Left renal pelvis (tissue), 4 donors: ENCODE measurements at regions not wholly inside any gene's neighbourhood (a gene's known extent, or its start where the extent isn't known, plus 50 kb on each side); places are given as distances from the start of the nearest gene placed in this dataset.
"Not testable (repeated sequence)": the region's sequence is repeated elsewhere in the genome, so short reads cannot be mapped to it uniquely, and the experiment has no call there.

ENCODE experiments used
- DNase-seq, 4 donors: peaks; one replicate each; pipeline ENCODE4 v3.0.0-alpha.2; 2013; ENCODE audit warnings: low read depth in 4 of 4, low spot score in 3 of 4

- DNase-seq = not testable (repeated sequence)
Measured at GRCh38 chr1:815147-815922, 108.4 kb upstream of the SAMD11 start.

GRCh38 chr1:817071-817599 lies 106.6 kb upstream of the SAMD11 start:
- not testable (repeated sequence) for DNase-seq

GRCh38 chr1:817658-818617 lies 105.8 kb upstream of the SAMD11 start:
- DNase-seq = not testable (repeated sequence)

- DNase-seq = no peak
Measured at GRCh38 chr1:818618-819291, 105.0 kb upstream of the SAMD11 start.

GRCh38 chr1:820962-821361 lies 102.8 kb upstream of the SAMD11 start:
- no peak for DNase-seq

GRCh38 chr1:826808-827207 lies 96.9 kb upstream of the SAMD11 start:
- DNase-seq = not testable (repeated sequence)

- peak; percentile 70 to 84 (median 76) for DNase-seq
Measured at GRCh38 chr1:827211-828063, 96.3 kb upstream of the SAMD11 start.

GRCh38 chr1:829324-829723 lies 94.4 kb upstream of the SAMD11 start:
- DNase-seq = not testable (repeated sequence)

- DNase-seq = not testable (repeated sequence)
Measured at GRCh38 chr1:829932-830331, 93.8 kb upstream of the SAMD11 start.

GRCh38 chr1:830750-831149 lies 93.0 kb upstream of the SAMD11 start:
- DNase-seq = not testable (repeated sequence)

- DNase-seq = no peak
Measured at GRCh38 chr1:831522-831921, 92.2 kb upstream of the SAMD11 start.

- DNase-seq = no peak
Measured at GRCh38 chr1:832136-832535, 91.6 kb upstream of the SAMD11 start.

- not testable (repeated sequence) for DNase-seq
Measured at GRCh38 chr1:833226-833625, 90.5 kb upstream of the SAMD11 start.

- DNase-seq = not testable (repeated sequence)
Measured at GRCh38 chr1:835509-835908, 88.2 kb upstream of the SAMD11 start.

GRCh38 chr1:837601-838000 lies 86.1 kb upstream of the SAMD11 start:
- DNase-seq = not testable (repeated sequence)

- not testable (repeated sequence) for DNase-seq
Measured at GRCh38 chr1:838291-838690, 85.4 kb upstream of the SAMD11 start.

GRCh38 chr1:840592-840991 lies 83.1 kb upstream of the SAMD11 start:
- DNase-seq = not testable (repeated sequence)

GRCh38 chr1:841671-842425 lies 81.9 kb upstream of the SAMD11 start:
- DNase-seq = not testable (repeated sequence)

- not testable (repeated sequence) for DNase-seq
Measured at GRCh38 chr1:842799-843198, 80.9 kb upstream of the SAMD11 start.
